HG03432 (cell line): ENCODE measurements at regions not wholly inside any gene's neighbourhood (a gene's known extent, or its start where the extent isn't known, plus 50 kb on each side); places are given as distances from the start of the nearest gene placed in this dataset.
A peak's percentile ranks its signal among the peaks of the same experiment; 100 is the strongest.

Source experiments
- ATAC-seq: cut with Tn5 transposase; IDR thresholded peaks from one replicate; pipeline ENCODE4 v1.9.1; 2021; ENCODE audit warnings: mild to moderate bottlenecking, moderate library complexity; ENCODE audit not compliant: unreplicated experiment

DNA sequence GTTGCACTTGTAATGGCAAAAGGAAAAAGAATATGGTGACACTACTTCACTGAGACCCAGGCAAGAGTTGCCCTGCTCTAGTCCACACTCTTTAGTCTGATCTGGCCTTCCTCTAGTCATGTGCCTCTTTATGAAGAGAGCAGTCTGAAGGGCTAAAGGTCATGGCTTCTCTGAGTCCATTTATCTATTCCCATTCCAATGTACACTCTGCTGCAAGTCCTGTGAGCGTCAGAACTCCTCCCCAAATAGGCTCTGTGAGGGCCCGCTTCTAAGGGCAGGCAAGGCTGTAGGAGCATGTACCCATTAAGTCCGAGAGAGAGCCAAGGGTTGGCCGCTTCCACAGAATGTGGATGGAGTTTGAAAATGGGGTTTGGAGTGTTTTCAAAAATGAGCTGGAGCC lies 209.3 kb downstream of the AHR start:
- ATAC-seq, result no peak

DNA sequence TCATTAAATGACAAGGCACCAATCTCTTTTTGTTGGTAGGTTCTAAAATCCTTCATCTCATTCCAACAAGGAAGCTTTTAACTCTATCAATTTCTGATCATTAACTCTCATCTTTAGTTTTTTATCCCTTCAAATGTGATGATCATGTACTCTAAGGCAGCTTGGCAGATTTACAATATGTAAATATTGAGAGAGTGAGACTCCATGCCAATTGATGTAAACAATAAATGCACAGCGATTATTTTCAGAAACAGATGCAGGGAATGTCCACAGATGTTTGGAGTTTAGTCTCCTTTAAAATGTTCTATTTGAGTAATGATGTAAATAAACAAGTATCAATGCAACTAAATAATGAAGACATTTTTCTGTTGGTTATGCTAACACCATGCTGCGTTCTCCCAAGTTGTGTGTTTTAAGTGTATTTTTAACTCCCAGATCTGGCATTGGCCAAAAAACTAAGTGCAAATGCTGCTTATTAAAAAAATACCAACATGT lies 213.8 kb downstream of the AHR start:
- ATAC-seq, result no peak

DNA sequence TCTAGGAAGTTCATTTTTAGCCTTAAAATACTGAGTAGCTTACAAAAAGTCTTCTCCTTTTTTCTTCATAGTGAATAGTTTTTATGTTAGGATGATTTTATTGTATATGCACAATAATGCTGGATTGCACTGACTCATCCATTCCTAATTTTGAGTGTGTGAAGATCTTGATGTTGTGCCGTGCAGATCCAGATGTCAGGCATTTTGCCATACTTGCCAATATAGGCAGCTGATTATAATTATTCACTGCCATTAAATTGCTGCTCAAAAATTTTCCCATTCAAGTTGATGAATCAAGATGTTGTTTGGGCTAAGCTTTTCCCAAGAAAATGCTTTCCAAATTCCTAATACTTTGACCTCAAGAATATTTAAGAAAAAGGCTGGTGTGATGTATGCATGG lies 218.3 kb downstream of the AHR start:
- ATAC-seq, result no peak

DNA sequence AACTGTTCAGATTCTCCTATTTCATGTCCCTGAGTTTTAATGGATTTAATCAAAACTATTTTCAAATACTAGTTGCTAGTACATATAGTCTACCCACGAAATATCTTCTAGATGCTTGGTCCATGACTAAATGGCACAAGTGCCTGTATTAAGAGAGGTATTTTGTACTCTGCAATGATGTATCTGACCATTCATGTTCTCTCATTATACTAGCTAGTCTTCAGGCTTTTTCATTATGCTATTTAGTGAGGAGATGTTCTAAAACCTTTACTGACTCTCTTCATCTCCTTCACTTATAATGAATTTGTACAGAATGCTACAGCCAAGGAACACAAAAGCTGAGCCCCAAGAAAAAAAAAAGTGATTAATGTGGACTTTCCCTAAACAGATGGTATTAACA lies 222.5 kb downstream of the AHR start:
- no peak for ATAC-seq

DNA sequence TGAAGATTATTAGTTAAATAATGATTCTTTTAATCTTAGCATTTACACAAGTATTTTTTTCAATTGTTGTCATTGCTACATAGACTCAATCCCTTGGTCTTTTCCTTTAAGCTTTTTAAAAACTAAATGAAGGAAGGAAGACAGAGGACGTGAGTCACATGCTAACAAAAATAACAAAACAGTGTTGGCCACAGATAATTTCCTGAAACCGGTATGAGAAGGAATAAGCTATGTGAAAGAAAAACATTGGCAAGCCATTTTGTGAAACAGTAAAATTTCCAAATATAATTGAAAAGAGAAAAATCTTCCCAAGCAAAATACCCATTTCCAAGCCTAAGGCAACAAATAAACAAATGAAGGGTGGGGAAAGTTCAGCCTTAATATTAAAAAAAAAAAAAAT lies 223.0 kb downstream of the AHR start:
- ATAC-seq, result no peak

DNA sequence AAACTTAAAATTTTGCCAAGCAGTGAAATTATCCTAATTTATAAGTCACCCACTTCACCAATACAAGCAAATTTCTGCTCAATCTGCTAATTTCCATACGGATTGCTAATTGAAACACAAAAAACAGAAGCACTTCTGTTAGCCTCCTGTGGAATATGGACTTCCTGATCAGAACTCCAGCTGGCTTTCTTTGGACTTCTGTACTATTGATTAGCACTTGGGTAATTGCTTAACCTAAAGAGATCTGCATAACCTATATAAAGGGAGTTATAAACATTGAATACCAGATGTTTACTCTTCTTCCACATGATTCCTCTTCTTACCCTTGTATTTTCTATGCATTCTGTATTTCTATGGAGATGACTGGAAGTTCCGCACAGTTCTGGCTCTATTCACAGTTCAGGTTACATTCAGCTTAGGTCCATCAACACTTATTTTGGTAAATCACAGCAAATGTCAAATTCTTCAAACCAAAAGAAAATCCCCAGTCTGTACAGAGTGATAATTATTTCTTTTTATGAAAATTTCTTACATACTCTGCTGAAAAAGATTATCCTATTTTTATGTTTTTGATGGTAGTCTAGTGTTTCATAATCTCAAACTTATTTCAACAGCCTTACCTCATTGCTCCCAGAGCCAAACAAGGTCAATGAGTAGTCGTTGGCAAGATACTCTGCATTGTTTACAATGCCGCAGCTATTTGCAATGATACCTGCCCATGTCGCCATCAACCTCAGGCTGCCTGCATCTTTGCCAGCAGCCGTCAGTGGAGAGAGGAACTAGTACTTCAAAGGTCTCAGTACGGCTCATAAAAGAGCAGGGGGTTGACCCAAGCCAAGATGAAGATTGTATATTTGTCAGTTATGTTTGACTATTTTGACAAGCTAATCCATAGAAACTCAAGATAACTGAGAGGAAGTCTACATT lies 225.6 kb downstream of the AHR start:
- ATAC-seq, result no peak

DNA sequence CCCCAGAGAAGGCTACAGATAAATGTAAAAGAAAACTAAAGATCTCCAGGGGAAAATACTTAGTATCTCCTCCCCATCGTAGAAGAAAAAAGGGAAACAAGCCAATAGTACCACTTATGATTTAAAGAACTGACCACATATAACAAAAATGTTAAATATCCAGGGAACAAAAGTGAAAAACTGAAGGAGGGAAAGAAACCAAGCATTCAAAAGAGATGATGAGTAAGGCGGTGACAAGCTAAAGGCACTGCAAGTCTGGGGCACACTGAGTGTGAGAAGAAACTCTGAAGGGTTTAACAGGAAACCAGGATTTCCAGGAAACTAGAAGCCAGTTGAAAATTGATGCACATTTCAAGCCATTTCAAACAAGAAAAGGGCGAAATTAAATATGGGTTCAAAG lies 226.3 kb downstream of the AHR start:
- ATAC-seq, result no peak

DNA sequence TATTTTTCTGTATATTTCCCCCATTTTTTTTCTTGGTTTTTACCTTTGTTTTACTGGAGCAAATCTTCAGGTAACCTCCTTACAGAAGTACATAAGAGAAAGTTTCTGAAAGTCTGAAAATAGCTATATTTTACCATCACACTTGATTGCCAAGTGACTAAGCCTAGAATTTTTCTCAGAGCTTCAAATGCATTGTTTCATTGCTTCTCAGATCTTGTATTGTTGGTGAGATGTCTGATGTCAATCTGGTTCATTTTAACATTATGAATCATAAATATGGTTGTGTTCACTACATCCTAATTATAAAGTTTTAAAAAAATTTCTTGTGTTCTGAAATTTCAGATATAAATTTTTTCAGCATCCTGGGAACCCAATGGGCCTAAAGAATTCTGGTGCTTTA lies 228.2 kb downstream of the AHR start:
- ATAC-seq, result no peak

DNA sequence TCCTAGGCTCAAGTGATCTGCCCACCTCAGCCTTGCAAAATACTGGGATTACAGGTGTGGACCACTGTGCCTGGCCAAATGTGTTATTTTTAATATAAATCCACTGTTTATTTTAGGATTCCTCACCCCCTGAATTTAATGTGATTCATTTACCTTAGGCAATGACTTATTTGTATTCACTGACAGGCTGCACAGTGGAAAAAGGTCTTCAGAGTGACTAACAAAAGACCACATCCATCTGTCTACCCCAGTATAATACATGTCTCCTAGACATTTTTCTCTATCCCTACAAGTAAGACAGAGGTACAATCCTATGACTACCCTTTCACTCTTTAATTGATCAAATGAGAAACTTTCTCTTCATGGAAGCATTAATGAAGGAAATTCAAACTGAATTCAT lies 230.2 kb downstream of the AHR start:
- no peak for ATAC-seq

DNA sequence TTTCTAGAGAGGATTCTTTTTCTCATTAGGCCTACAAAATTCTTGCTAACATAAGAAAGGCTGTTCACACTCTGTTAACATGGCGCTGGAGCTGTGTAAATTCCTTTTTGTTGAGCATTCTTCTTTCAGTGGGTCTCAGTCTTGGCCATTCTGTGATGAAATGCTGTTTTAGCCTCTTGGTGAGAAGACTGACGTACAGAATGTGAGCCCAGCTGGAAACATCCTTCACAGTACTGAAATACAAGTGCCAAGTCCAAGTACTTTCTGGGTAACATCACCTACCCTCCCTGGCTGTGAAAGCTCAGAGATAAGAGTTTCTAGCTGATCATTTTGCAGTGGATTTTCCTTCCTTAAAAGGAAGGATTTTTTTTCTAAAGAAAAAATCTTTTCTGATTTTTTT lies 231.8 kb downstream of the AHR start:
- ATAC-seq, result no peak

DNA sequence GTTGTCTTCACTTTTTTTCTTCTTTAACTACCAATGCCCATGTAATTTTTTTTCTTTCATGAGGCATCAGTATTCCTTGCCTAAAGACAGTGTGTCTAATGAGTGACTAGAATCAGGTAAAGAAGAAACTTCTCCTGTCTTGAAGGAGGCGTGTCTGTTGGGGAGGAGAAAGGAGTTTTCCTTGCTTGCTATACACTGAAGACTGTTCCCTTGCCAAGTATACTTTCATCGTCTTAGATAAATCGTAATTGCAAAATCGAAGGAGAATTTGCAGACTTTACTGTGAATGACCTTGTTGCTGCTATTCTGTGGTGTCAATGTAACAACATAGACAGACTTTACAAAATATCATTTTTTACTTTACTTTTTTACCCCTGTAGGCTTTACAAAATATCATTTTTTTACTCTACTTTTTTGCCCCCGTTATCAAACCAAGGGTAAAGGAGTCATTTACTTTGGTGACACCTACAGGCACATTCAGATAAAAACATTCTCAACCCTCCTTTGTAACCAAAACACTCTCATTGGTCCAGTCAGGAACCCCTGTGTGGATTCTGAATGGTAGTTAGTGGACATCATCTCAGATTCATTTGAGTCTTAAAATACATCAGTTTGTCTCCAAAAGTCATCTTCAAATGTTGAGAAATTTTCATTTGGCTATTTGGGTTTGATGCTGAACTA lies 232.4 kb downstream of the AHR start:
- ATAC-seq, result peak; percentile 75

DNA sequence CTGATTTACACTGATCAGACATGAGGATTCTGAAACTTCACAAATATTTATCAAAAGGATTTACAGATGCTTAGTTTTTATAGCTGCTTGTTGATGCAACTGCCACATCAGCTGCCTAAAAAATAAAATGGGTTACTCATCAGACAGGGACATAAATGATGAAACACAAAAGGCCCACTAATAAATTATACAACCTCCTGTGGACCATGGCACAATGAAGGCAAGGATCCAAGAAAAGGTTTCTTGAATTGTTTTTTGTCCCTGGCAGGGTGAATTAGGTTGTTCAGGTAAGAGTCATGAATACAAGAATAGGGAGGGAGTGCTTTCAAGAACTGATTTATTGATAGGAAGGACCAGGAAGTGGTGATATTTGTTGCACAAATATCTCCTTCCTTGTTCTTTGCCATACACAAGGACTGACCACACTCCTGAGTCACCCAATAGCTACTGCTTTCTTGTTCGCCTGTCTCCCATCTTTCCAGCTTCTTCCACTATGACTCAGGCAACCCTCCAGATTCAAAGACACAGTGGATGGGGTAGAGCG lies 234.5 kb downstream of the AHR start:
- ATAC-seq, result no peak

DNA sequence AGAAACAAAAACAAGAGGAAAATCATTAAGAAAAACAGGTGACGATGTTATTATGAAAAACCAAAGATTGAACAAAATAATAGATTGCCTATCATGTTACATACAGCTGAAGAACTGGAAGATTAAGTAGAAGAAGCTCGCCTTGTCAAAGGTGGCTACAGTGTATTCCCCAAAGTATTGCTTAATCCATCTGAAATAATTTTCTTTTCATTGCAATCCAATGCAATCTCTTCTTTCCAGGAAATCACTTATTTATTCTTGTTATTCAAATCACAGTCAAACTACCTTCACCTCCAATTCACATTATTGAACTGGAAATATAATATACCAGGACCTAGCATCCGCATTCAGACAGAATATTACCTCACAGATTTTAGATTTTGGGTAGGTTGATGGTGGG lies 235.9 kb downstream of the AHR start:
- ATAC-seq, result no peak

DNA sequence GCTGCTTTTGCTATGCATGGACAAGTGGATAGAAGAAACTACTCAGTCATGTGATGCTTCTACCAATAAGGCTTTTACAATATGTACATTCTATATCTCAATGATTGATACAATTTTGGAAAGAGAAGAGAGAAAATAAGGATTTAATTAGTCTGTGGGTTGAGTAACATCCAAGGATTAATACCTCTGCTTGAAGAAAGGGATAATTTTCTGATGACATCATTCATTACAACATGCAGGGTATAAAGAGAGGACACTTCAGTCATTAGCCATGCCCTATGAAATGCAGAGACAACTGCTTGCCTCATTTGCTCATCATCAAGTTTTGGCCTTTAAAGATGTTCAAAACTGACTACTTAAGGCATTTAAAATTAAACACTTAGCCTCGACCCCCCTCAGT lies 237.3 kb downstream of the AHR start:
- ATAC-seq, result no peak

DNA sequence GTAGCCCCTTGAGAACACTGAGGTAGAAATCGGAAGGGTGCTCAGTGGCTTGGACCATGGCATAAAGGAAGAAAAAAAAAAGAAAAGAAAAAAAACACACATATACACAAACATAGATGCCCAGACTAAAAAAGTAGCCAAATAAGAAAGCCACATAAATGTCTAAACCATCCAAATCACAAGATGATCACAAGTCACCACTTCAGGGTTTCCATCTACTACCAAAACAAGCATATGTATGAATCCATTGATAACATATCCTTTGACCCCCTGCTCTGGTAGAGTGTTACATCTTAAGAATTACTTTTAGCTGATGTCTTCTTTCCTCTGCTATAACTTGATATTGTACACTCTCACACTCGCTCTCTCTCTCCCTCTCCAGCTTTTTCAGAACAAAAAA lies 245.9 kb downstream of the AHR start:
- ATAC-seq, result no peak

DNA sequence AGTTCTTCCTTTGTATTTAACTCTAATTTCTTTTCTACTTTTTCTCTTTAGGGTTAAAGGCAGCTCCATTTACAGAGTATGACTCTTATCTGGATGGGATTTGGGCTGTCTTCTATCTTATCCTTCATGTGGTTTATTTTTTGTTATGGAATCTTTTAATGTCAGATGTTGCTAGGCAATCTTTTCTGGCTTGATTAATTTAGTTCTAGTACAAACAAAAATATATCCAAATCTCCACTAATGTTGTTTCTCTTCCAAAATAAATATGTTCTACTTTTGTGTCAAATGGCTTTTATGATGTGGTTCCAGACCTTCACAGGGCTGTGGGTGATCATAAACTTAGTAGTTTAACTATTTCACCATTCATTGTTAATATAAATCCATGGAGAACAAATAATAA lies 246.9 kb downstream of the AHR start:
- no peak for ATAC-seq

DNA sequence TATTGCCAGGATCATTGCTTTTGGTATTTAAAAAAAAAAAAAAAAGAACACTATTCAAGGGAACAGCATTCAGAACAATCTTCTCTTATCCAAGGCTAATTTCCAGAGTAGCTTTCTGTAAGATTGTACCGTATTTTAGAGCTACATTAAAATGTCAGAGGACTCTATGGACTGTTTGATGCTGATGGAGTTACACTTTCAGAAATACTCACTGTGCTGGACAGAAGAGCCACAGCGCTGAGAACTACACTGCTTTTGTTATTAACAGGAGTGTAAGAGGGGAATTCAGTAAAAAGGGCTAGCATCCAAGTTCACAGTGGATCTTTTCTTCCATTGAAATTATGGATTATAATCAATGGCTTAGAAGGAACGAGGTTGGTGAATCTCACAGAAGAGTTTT lies 247.7 kb downstream of the AHR start:
- ATAC-seq, result no peak

DNA sequence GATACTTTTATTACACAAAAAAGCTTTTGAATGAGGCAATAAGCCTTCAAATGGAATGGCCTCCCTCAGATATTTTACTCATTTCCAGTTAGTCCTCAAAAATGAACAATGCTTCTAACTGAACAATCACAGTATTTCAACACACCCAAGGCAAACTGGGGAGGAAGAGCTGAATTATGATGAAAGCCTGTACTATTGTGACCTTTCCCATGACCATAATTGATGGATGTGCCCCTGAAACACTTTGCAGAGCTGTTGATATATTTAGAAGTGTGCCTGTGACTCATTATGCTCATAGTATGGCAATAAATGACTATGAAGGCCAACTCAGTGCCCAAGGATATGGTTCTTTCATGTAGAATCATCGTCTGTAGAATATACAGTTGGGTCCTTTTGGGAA lies 248.1 kb downstream of the AHR start:
- ATAC-seq, result peak; percentile 52

DNA sequence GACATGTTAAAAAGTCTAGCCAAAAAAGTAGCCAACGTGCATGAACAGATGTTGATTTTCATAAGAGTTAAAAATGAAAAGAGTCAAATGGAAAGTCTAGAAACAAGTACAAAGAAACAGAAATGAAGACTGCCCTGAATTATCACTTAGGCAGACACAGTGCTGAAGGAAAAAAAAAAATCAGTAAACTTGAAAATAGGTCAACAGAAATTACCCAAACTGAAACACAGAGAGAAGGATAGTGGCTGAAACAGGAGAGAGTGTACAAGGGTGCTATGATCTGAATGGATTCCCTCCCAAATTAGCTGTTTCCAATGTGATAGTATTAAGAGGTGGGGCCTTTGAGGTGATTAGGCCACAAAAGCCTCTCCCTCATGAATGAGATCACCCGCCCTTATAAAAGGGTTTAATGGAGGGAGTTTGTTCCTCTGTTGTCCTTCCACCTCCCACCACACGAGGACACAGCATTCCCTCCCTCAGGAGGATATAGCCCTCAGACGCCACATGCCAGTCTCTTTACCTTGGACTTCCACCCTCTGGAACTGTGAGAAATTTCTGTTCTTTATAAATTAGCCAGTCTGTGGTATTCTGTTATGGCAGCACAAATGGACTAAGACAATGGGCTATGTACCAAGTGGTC lies 249.7 kb downstream of the AHR start:
- no peak for ATAC-seq

DNA sequence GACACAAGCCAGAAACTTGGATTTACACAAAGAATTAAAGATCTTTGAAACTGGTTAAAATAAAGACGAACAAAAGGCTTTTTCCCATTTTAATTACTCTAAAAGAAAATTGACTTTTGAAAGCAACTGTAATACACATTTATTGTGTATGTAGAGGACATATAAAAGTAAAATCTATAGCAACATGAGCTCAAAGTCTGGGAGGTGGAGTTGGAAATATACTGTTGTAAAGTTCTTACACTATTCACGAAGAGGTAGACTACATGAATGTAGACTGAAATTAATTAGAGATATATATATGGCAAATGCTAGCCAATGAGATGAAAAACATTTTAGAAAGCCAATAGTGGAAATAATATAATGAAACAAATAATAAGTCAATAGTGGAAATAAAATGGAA lies 251.0 kb downstream of the AHR start:
- ATAC-seq, result no peak

DNA sequence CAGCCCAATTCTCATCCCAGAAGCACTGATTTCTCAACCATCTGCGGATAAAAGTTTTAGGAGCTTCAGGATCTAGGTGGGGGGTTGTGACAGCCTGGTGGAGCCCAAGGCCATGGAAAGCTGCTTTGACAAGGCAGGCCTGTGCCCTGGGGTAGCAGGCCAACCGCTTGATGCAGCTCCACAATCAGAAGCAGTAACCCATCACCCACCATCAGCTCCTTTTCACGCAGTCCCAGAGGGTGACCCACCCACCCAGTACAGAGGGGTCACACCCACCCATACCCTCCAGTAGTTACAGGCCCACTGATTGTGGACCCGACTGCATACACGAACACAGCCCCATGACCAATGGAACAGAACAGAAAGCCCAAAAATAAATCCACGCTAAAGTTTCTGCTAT lies 253.9 kb downstream of the AHR start:
- ATAC-seq, result no peak

DNA sequence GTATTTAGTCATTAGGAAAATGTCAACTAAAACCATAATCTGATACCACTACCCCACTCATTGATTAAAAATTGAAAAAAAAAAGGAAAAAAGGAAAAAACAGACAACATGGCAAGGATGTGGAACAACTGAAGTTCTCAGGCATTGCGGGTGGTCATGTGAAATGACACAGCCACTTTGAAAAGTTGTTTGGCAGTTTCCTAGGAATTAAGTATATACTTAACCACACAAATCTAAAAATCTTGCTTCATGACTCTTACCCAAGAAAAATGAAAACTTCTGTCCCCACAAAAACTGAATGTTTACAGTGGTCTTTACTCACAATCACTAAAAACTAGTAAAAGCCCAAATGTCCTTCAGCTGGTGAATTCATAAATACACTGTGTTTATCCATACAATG lies 254.5 kb downstream of the AHR start:
- ATAC-seq, result no peak
